ENCODE measurements at regions not wholly inside any gene's neighbourhood (a gene's known extent, or its start where the extent isn't known, plus 50 kb on each side); places are given as distances from the start of the nearest gene placed in this dataset.

DNA sequence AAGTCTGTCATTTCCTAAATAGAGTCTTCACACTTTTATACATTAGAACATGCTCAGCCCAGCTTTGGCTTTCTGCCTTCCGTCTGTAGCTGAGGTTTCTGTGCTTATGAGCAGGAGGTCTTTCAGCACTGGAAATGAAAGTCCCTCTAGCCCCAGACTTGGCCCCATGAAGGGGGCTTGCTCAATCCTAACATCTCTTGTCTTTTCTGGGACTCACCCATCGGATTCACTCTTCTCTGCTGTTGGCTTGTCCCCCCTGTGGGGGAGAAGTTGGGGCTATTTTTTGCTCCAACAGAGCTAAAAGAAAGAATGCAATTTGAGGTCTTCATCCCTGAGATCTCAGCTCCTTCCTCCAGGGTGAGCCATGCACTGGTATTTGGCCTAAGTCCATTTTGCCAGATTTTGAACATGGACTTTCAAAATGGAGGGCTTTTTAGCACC, 177.7 kb downstream of the MRPL14 start:
- TF ChIP-seq, protein P1, sequence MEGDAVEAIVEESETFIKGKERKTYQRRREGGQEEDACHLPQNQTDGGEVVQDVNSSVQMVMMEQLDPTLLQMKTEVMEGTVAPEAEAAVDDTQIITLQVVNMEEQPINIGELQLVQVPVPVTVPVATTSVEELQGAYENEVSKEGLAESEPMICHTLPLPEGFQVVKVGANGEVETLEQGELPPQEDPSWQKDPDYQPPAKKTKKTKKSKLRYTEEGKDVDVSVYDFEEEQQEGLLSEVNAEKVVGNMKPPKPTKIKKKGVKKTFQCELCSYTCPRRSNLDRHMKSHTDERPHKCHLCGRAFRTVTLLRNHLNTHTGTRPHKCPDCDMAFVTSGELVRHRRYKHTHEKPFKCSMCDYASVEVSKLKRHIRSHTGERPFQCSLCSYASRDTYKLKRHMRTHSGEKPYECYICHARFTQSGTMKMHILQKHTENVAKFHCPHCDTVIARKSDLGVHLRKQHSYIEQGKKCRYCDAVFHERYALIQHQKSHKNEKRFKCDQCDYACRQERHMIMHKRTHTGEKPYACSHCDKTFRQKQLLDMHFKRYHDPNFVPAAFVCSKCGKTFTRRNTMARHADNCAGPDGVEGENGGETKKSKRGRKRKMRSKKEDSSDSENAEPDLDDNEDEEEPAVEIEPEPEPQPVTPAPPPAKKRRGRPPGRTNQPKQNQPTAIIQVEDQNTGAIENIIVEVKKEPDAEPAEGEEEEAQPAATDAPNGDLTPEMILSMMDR (IDR thresholded peaks at IDR 0.05) = no peak
- TF ChIP-seq POLR2AphosphoS5 (IDR thresholded peaks at IDR 0.05) = no peak
- no peak for TF ChIP-seq POLR2A (IDR thresholded peaks at IDR 0.05)
- no peak for TF ChIP-seq EP300 (IDR thresholded peaks at IDR 0.05)

Measured in sigmoid colon (tissue), 4 donors.